Effector CD4-positive, alpha-beta T cell (primary cell): ENCODE measurements at regions not wholly inside any gene's neighbourhood (a gene's known extent, or its start where the extent isn't known, plus 50 kb on each side); places are given as distances from the start of the nearest gene placed in this dataset.

Experiments
- DNase-seq: peaks from one replicate; pipeline ENCODE4 v3.0.0-alpha.2; 2020

DNA sequence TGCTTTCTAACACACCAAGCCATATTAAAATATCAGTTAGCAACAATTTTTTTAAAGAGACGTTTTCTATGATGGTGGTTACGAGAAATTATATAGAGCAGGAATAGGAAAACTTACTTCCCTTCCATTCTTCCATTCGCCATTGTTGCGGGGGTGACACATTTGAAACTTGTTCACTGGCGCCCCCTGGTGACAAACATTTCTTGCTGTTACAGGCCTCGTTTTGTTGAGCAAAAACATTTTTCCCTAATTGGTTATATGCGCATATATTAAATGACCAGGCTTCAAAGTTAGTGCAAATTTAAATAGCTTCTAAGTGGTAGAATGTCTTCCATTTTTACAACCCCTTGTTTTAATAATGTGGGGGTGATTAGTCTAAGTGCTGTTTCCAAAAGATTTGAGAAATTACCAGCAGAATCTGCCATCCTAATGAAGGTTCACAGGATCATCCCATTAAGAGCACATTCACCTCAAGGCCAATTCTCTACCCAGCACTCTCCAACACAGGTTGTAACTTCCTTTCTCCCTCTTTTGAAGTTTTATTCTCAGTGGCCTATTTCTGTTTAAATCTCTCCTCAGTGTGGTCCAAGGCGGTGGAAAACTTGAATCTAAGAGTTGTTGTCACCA lies 1124.7 kb downstream of the FLRT2 start:
- no peak for DNase-seq

DNA sequence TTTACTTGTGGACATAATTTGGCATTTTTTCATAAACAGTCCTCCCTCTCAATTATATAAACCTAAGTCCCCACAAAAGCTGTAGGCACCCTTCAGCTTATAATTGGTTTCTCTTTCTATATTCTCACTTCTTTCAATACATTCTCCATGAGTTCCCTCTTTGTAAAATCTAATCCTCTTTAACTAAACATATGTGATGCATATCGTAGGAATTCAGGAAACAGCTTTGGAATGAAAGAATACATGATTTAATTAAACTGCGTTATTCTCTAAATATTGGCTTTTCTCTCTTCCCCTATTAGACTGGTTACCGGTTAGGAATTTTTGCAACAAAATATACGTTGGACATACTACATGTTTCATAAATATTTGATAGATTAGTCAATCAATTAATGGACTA lies 1122.6 kb downstream of the FLRT2 start:
- no peak for DNase-seq

DNA sequence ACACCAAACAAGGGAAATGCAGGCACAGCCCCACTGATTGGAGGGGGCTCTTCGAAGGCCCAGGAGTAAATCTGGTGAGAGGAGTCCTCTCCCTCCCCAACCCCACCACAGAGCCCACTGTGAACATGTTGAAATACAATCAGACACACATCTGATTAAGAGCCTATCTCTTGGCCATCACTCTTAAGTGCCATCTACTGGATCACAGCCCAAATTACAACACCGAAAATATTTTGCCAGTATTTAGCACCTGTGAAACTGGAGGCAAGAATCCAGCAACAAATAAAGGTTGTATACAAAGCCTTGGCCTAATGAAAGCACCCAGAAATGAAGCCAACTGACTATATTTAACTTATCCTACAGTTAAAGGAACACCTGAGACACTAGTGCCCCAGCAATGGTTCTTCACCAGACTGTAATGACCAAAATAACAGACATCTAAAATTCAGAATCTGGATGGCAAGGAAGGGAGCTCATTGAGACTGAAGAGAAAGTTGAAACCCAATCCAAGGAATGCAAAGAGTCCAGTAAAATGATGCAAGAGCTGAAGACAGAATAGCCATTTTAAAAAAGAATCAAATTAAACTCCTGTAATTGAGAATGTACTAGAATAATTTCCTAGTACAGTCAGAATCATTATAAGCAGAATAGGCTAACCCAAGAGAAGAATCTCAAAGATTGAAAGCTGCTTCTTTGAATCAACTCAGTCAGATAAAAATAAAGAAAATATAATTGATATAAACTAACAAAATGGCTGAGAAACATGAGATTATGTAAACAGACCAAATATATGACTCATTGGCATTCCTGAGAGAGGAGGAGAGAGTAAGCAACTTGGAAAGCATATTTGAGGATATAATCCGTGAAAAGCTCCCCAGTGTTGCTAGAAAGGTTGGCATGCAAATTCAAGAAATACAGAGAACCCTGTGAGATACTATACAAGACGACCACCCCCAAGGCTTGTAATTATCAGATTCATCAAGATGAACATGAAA lies 1117.0 kb downstream of the FLRT2 start:
- DNase-seq: no peak

DNA sequence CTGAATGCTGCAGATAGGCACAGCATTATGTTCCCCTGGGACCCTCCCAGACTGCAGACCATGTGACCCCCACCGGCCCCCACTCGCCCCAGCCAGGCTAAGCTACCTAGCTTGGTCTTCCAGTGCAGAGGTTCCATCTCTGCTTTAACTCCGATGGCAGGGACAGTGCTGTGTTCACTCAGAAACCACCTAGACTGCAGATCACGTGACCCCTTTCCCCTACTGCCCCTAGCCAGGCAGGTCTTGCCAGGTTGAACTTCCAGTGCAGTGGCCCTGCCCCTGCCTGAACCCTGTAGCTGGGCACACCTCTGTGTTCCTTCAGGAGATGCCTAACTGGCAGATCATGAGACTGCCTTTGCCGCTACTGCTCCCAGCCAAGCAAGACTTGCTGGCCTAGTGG lies 1116.2 kb downstream of the FLRT2 start:
- no peak for DNase-seq

DNA sequence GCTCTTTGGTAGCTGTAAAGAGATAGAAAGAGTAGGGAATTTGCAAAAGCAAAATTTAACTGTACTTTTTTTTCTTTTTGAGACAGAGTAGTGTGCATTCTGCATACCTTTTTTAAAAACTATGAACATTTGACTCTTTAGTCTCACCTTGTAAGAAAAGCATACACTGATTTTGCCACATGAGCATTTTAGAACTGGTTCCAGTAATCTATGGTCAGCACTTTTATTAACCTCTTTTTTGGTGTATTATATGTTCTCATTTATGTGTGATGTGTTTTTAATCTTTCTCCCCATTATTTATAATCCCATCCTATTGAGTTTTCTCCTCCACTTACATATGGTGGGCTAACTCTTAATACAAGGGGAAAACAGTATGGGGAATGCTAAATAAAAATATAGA lies 1111.4 kb downstream of the FLRT2 start:
- no peak for DNase-seq

DNA sequence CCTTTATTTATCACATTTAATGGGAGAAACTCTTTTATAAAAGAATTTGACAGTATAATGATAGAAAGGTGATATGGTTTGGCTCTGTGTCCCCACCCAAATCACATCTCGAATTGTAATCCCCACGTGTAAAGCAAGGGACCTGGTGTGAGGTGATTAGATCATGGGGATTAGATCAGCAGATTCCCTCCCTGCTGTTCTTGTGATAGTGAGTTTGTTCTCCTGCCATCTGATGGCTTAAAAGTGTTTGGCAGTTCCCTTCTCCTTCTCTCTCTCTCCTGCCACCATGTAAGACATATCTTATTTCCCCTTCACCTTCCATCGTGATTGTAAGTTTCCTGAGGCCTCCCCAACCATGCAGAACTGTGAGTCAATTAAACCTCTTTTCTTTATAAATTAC lies 1110.3 kb downstream of the FLRT2 start:
- no peak for DNase-seq

DNA sequence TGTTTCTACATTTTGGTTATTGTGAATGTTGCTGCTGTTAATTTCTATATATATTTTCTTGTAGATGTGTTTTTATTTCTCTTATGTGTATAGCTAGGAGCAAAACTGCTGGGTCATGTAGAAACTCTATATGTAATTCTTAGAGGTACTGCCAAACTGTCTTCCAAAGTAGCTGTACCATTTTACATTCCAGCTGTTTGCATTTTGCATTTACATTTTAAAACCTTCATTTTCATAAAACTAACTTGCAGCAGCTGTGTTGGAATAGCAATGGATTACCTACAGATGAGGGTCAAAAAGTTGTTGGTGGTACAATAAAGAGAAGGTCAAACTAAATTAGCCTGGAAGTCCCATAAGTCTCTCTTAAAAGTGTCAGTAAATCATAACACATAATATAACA lies 1109.7 kb downstream of the FLRT2 start:
- DNase-seq: no peak

DNA sequence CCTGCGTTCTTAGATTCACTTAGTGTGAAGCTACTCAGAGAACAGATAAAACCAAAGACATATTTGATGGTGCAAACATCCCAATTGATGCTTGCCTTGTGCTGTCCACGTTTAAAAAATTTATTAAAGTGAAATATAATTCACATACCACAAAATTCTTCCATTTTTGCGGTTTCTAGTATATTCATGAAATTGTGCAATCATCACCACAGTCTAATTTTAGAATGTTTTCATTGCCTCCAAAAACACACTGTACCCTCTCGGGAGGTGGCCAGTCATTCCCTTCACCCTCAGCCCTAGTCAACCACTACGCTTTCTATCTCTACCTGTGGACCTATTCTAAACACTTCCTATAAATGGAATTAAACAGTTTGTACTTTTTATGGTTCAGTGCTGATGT lies 1109.2 kb downstream of the FLRT2 start:
- DNase-seq: no peak

DNA sequence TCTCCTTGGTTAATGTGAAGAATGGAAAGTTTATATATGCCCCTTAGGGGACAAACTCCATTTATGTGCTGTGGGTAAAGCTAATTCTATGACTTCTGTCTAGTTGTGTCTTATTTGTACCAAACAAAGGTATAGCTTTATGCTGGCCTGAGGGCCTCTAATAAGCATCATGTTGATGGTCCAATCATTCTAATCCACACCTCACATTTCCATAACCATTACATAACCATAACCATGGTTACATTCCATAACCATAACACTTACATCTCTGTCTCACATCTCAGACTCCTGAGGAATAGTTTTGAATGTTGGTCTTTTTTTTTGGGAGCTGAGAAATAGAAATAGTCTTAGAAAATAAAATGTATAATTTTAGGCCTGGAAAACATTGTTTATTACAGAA lies 1097.1 kb downstream of the FLRT2 start:
- DNase-seq: no peak

DNA sequence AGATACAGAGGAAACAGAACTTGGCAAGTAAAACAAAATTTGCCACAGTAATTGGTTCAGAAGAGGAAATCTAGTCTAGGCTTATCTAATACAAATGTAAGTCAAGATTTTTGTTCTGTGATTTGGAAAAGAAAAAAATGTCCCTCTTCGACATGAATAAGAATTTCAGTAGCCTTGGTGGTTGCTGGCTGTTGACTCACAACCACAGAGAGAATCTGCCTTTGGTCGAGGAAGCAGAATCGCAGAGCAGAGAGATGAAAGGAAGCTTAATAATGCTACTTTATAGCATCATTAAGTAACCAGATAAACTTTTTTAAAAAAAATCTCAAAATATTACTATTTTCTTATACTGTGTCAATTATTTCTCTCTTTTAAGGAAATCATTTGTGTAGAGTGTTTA lies 1096.6 kb downstream of the FLRT2 start:
- DNase-seq: no peak

DNA sequence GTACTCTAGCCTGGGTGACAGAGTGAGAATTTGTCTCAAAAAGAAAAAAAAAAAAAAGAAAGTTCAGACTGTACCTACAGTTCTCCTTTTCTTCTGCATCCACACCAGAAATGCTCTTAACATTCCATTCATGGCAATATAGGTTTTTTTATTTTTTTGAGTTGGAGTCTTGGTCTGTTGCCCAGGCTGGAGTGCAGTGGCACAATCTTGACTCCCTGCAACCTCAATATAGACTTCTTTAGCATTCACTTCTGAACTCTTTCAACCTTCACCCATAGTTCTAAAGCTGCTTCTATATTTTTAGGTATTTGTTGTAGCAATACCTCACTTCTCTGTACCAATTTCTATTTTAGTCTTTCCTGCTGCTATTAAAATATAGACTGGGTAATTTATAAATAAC lies 1095.7 kb downstream of the FLRT2 start:
- DNase-seq: no peak

DNA sequence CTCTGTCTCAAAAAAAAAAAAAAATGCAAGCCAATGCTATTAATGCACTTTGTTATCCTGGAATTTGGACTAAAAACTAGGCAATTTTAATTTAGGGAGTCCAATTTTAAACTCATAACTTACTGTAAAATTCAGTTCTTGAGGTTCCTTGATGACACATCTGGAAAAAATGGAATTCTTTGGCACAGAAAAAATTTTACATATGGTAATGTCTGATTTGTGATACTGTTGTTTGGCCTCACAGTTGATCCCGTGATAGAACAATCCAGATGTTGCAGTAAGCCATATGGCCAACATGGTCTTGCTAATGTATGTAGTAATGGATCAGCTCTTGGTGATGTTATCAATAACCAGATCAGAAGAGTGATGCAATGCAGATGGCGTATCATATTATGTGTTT lies 1089.8 kb downstream of the FLRT2 start:
- no peak for DNase-seq

DNA sequence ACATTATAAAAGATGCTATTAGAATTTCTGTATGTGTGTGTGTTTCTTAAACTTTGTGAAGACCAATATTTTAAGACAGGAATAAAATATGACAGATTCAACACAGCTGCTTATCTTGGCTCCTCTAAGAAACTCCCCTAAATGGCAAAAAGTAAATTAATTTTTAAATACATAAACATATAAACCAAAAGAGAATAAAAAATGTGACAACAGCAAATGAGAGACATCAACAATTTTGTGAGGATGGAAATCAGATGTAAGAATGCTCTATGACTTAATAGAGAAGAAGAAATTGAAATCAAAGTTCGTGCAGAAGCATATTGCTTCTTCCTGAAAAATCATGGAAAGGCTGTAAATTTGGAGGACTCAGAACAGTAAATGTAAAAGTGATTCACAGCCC lies 1083.8 kb downstream of the FLRT2 start:
- no peak for DNase-seq

DNA sequence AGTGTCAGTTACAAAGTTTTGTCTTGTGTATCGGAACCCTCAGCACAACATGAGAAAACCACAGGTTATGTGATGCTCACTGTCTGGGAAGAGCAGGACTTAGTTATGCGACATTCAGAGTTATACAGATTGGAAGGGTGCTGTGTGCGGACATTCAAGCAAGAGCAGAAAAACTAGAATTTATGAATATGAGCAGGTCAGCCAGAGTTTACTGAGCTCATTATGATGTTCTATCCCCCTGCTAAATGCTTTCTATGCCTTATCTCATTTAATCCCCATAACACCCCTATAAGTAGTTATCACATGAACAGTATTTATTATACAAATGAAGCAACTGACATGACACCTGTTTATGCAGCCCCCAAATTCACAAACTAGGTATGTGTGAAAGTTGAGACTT lies 1083.2 kb downstream of the FLRT2 start:
- DNase-seq: no peak

DNA sequence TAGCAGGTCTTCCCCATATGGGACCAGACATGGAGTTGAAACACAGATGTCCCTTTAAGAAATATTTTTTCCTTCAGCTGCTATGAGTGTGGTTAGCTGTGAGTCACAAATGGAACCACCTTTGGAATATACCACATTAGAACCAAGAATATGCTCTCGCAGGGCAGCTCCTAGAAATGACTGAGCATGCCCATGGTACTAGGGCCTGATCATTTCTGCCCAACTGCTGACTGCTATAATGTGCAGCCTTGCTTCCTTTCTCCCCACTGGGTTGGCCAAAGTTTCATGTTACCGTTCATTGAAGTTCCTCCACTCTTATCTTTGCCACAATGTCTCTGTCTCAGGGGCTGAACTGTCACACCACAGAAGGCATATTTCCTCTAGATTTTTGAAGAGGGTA lies 1074.6 kb downstream of the FLRT2 start:
- DNase-seq: no peak

DNA sequence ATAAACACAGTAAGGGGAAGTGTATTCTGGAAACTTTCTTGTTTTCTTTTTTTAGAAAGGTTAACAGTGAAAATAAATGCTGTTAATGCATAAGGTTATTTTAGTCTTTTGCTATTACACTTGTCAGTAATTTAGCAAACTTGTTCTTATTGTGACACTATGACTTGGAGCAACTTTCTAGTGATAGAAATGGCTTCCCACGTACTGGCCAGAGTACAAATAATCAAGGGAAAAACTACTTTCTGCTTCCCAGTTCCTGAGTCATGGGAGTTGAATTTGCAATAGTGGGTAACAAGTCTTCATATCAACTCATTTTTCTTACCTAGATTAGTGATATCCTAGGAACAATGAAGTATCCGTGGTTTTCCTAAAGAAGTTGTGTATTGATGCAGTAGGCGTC lies 1072.3 kb downstream of the FLRT2 start:
- DNase-seq: no peak

DNA sequence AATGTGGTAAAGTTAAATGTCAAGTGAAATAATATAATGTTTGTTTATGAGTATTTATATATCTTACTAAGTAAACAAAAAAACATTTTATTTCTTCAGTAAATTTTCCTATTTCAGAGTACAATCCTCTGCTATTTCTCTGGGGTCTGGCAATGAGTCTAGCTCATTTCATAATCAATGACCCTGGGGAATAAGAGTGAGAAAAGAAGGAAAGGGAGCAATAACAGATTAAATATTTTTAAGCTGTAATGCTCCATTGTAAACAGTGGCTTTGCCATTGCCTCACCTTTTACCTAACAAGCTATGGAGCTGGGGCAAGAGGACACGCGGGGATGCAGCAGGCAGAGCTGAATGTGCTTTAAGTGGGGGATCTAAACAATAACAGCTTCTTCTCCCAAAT lies 1071.9 kb downstream of the FLRT2 start:
- DNase-seq: no peak

DNA sequence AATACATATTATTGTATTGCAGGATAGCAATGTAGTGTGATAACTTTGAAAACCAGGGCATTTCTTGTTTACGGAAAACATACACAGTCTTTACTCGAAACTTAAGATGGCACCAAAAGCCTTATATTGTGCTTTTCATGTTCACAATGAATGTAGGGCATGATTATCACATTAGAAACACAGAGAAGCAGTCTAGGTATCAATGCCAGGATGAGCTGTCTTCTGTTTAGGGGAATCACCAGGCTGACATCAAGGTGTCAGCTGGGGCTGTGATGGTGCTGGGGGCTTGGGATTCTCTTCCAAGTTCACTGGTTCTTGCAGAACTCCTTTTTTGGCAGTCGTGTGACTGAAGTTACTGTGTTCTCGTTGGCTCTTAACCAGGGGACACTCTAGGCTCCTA lies 1067.3 kb downstream of the FLRT2 start:
- DNase-seq: no peak

DNA sequence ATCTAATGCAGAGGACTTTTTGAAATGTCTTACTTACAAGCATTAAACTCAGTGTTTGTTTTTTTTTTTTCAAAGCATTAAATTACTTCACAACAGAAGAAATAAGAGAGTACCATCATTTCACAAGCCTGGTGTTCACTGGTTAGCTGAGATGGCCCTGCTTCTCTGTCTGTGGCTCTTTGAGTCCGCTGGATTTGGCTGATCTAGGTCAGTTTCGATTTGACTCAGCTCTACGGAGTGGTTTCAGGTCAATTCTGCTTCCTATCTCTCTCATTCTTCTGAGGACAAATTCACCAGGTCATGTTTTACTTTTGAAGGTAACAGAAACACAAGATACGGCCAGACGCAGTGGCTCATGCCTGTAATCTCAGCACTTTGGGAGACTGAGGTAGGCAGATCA lies 1066.1 kb downstream of the FLRT2 start:
- no peak for DNase-seq

DNA sequence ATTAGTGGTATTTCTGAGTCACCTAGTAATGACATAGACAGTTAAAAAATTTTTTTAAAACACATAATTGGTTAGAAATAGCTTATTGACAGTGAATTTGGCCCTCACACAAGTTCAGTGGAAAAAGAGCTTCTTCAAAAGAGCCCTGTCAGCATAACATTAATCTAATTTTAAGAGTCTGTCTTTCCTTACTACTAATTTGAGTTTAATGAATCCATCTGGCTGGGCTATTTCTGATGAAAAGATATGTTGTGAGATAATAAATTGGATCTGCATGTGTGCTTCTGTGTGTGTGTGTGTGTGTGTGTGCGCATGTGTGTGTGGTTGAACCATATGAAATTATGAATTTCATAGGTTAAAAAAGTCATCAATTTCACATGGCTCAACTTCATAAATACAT lies 1045.2 kb downstream of the FLRT2 start:
- no peak for DNase-seq

DNA sequence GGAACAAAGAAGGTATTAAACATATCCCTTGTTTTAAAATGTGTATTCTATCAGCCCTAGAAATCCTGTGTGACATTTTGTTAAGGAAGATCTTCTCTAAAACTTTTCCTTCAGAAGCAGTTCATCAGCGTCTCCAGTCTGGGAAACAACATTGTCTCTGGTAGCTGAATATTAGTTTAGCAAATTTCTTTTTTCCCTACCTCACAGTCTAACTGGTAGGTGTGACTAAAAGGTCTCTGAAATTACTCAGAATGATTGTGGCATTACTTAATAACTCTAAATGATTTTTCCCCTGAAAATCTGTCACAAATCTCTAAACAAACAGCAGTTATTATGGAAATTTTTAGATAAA lies 1044.8 kb downstream of the FLRT2 start:
- DNase-seq: no peak

DNA sequence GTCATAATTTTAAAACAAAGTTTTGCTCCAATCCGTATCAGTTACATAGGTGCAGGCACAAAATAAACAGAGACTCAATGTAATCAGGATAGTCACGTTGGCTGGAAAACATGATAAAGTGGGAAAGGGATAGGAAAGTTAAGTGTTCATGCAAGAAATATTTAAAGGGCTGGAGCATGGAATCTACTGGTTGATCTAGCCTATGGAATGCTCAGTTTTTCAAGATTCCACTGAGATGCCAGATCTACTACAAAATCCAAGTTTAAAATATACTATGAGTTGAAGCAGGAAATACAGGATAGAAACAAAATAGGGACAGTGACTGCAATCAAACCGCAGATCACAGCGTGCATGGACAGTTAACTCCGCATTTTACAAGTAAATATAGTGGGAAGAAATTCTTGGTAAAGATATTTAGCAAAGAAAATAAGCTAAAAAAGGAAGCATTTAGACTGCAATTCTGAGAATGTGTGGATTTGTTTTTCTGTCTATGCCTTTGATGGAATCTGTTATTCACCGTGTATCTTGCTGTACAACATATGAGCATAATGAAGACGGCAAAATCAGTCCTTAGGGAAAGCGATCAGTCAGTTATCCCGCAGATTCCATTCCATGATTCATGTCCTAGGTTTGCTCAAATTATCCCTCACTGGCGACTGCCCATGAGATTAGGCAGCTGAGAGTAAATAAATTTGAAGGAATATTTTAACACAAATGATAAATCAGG lies 1044.3 kb downstream of the FLRT2 start:
- no peak for DNase-seq

DNA sequence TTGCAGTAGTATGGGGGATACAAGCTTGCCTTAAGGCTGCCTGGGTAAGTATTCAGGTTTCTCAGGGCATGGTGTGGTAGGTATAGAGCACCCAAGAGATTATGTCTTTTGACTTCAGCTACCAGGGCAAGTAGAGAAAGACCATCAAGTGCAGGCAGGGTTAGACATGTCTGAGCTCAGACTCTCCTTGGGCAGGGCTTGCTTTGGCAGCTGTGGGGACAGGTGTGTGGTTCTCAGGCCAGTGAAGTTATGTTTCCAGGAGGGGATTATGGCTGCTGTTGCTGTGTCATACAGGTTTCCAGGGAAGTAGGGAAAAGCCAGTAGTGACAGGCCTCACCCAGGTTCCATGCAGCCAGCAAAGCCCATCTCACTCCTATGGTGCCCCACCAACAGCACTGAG lies 1040.4 kb downstream of the FLRT2 start:
- no peak for DNase-seq

DNA sequence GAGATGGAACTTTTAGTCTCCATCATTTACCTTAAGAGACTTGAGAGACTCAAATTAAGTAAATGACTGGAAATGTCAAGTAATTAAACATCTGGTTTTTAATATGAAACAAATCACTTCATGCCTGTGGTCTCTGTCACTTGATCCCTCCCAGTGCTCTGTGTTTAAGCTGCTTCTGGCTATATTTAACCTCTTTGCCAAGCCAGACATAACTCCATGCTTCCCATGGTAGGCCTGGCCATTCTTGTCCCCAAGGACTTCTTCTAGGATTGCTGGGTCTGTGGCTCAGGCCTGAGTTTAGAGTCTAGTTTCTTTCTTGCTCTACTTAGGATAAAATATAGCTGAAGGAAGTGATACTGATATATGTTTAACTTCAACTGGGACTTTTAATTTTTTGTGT lies 1013.6 kb downstream of the FLRT2 start:
- no peak for DNase-seq
